ENCODE measurements at regions not wholly inside any gene's neighbourhood (a gene's known extent, or its start where the extent isn't known, plus 50 kb on each side); places are given as distances from the start of the nearest gene placed in this dataset.

DNA sequence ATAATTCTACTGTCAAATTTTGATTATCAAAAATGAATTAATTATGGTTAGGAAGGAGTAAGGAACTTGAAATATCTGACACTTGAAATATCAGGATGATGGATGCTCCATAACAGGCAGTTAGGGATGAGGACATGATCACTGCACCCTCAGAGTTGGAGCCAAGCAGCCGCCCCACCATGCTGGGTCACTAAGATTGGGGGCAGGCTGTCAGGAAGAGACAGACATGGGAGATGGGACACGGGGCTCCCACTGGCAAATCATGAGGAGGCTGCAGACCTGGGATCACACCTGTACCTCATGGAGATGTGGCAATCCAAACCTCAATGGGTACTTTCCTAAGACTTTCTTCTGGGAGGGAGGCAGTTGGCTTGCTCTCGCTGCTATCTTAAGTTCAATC lies 982.0 kb upstream of the ZEB2 start:
- Histone ChIP-seq H3K27me3 (ENCODE audit: insufficient read depth, low read depth) (no peaks in the 10 kb centered on the region), H3K27ac (no peak overlapping the region), H4K20me1 (ENCODE audit: insufficient read depth) (no peaks in the 10 kb centered on the region), H2AFZ (no peak overlapping the region; the same call in 1 of the 2 replicates), H3F3A (ENCODE audit: insufficient read depth, low read depth) (no peaks in the 10 kb centered on the region), H3K79me2 (ENCODE audit: low read depth) (no peaks in the 10 kb centered on the region), H3K9me3 (ENCODE audit: insufficient read depth, low read depth) (no peaks in the 10 kb centered on the region), H3K4me1 (replicated peaks; ENCODE audit: insufficient read depth) (no peaks in the 10 kb centered on the region), H3K4me3 (no peak overlapping the region), H3K9me2 (ENCODE audit: insufficient read depth) (no peaks in the 10 kb centered on the region), H3K4me2 (no peak overlapping the region), H3K36me3 (ENCODE audit: low read depth) (no peaks in the 10 kb centered on the region)
- DNase-seq, result no peak
- CTCF ChIA-PET, result no interaction called here
- POLR2A ChIA-PET (ENCODE audit: unreplicated experiment), result no interaction called here
- no TSS peak for BruUV-seq (replicated peaks)
- intact Hi-C loops (cut with micrococcal nuclease; ENCODE audit: unreplicated experiment), result no loop called here
- no peak for TF ChIP-seq EZH2 (IDR thresholded peaks at IDR 0.05; ENCODE audit: low read depth)
- TF ChIP-seq, protein P1, sequence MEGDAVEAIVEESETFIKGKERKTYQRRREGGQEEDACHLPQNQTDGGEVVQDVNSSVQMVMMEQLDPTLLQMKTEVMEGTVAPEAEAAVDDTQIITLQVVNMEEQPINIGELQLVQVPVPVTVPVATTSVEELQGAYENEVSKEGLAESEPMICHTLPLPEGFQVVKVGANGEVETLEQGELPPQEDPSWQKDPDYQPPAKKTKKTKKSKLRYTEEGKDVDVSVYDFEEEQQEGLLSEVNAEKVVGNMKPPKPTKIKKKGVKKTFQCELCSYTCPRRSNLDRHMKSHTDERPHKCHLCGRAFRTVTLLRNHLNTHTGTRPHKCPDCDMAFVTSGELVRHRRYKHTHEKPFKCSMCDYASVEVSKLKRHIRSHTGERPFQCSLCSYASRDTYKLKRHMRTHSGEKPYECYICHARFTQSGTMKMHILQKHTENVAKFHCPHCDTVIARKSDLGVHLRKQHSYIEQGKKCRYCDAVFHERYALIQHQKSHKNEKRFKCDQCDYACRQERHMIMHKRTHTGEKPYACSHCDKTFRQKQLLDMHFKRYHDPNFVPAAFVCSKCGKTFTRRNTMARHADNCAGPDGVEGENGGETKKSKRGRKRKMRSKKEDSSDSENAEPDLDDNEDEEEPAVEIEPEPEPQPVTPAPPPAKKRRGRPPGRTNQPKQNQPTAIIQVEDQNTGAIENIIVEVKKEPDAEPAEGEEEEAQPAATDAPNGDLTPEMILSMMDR (conservative IDR thresholded peaks at IDR 0.05), result no peak

DNA sequence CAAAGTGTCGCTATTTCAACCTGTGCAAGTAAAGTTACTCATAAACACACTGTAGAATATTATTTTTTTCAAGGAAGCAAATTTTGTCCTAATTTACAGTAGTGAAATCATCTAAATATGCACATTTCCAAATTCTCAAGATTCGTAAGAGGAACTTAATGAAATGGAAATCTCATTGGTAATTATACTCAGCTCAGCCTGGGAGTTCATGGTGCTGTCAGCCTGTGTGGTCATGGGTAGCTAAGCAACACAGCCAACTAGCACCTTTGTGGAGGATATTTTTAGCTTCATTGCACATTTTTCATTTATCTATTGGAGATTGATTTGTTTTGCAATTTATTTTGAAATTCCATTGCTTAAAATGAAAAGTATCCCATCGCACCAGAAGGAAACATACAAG lies 975.7 kb upstream of the ZEB2 start:
- Histone ChIP-seq H3F3A (ENCODE audit: insufficient read depth, low read depth) (no peaks in the 10 kb centered on the region), H3K79me2 (ENCODE audit: low read depth) (no peaks in the 10 kb centered on the region), H3K27me3 (ENCODE audit: insufficient read depth, low read depth) (no peaks in the 10 kb centered on the region), H3K9me3 (ENCODE audit: insufficient read depth, low read depth) (peaks cover 3% of the 10 kb centered on the region; the same call in 1 of the 2 replicates), H3K27ac (no peak overlapping the region), H2AFZ (no peak overlapping the region), H3K9me2 (ENCODE audit: insufficient read depth) (no peaks in the 10 kb centered on the region; the same call in 1 of the 2 replicates), H4K20me1 (ENCODE audit: insufficient read depth) (no peaks in the 10 kb centered on the region), H3K36me3 (ENCODE audit: low read depth) (no peaks in the 10 kb centered on the region), H3K4me1 (replicated peaks; ENCODE audit: insufficient read depth) (no peaks in the 10 kb centered on the region), H3K4me3 (no peak overlapping the region), H3K4me2 (no peak overlapping the region)
- ChIA-PET POLR2A (ENCODE audit: unreplicated experiment) (no interaction called here), CTCF (no interaction called here)
- no peak for TF ChIP-seq EZH2 (IDR thresholded peaks at IDR 0.05; ENCODE audit: low read depth)
- TF ChIP-seq, protein P1 (conservative IDR thresholded peaks at IDR 0.05), result no peak
- no TSS peak for BruUV-seq (replicated peaks)
- intact Hi-C loops (cut with micrococcal nuclease; ENCODE audit: unreplicated experiment), result no loop called here
- no peak for DNase-seq

DNA sequence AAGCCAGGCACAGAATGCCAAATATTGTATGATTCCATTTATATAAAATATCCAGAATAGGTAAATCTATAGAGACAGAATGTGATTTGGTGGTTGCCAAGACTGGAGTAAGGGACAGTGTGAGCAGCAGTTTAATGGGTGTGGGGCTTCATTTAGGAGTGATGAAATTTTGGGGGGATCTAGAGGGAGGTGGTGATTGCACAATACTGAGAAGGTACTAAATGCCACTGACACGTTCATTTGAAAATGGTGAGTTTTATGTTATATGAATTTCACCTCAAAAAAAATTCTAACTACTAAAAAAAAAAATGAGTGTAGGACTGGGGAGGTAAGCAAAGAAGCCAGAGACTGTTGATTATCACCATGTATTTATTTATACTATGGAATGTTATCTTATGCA lies 974.5 kb upstream of the ZEB2 start:
- Histone ChIP-seq H3K9me2 (ENCODE audit: insufficient read depth) (no peaks in the 10 kb centered on the region; the same call in 1 of the 2 replicates), H3K4me2 (no peak overlapping the region), H4K20me1 (ENCODE audit: insufficient read depth) (no peaks in the 10 kb centered on the region), H2AFZ (no peak overlapping the region), H3K4me1 (replicated peaks; ENCODE audit: insufficient read depth) (no peaks in the 10 kb centered on the region), H3K27ac (no peak overlapping the region), H3K79me2 (ENCODE audit: low read depth) (no peaks in the 10 kb centered on the region), H3K4me3 (no peak overlapping the region), H3F3A (ENCODE audit: insufficient read depth, low read depth) (no peaks in the 10 kb centered on the region), H3K27me3 (ENCODE audit: insufficient read depth, low read depth) (no peaks in the 10 kb centered on the region), H3K36me3 (ENCODE audit: low read depth) (no peaks in the 10 kb centered on the region), H3K9me3 (ENCODE audit: insufficient read depth, low read depth) (peaks cover 3% of the 10 kb centered on the region; the same call in 1 of the 2 replicates)
- BruUV-seq (replicated peaks), result no TSS peak
- intact Hi-C loops (cut with micrococcal nuclease; ENCODE audit: unreplicated experiment), result no loop called here
- no peak for TF ChIP-seq EZH2 (IDR thresholded peaks at IDR 0.05; ENCODE audit: low read depth)
- TF ChIP-seq, protein P1 (conservative IDR thresholded peaks at IDR 0.05), result no peak
- no peak for DNase-seq
- ChIA-PET POLR2A (ENCODE audit: unreplicated experiment) (no interaction called here), CTCF (no interaction called here)
